Neural crest cell (in vitro differentiated cells): ENCODE measurements at regions not wholly inside any gene's neighbourhood (a gene's known extent, or its start where the extent isn't known, plus 50 kb on each side); places are given as distances from the start of the nearest gene placed in this dataset.

Experiments
- DNase-seq: peaks from one replicate; pipeline ENCODE4 v3.0.0; 2021; ENCODE audit warnings: low read depth, mixed read lengths, low spot score
- H3K27ac Mint-ChIP-seq: one replicate; pipeline ENCODE4 v1.8.0; 2021; ENCODE audit warnings: mild to moderate bottlenecking, mixed read lengths; ENCODE audit not compliant: unreplicated experiment
- H3K27me3 Mint-ChIP-seq: 2 replicates; pipeline ENCODE4 v1.8.0; 2021; ENCODE audit warnings: low read depth, mild to moderate bottlenecking, mixed read lengths
- H3K36me3 Mint-ChIP-seq: 2 replicates; pipeline ENCODE4 v1.8.0; 2021; ENCODE audit warnings: low read depth, mild to moderate bottlenecking, mixed read lengths
- H3K4me1 Mint-ChIP-seq: 2 replicates; pipeline ENCODE4 v1.8.0; 2021; ENCODE audit warnings: mixed read lengths
- H3K4me3 Mint-ChIP-seq: one replicate; pipeline ENCODE4 v1.8.0; 2021; ENCODE audit warnings: mild to moderate bottlenecking, mixed read lengths
- H3K9me3 Mint-ChIP-seq: 2 replicates; pipeline ENCODE4 v1.8.0; 2021; ENCODE audit warnings: mixed read lengths
- CTCF ChIP-seq: fragments of 200-600 bp; sonication (generic); conservative IDR thresholded peaks from 2 replicates; pipeline ENCODE4 v1.5.0; 2021; ENCODE audit warnings: antibody characterized with exemption, mild to moderate bottlenecking

- Mint-ChIP-seq H3K36me3 (no peaks in the 10 kb centered on the region), H3K9me3 (no peaks in the 10 kb centered on the region), H3K27me3 (peaks cover 12% of the 10 kb centered on the region), H3K27ac (no peak overlapping the region), H3K4me3 (no peak overlapping the region), H3K4me1 (peaks cover 13% of the 10 kb centered on the region)
- TF ChIP-seq CTCF = no peak
- DNase-seq = no peak
Measured at GRCh38 chr10:6780008-6780677, 200.1 kb upstream of the PRKCQ start.

GRCh38 chr10:6778992-6779701 lies 199.1 kb upstream of the PRKCQ start:
- DNase-seq = no peak
- Mint-ChIP-seq H3K9me3 (no peaks in the 10 kb centered on the region), H3K27me3 (peaks cover 15% of the 10 kb centered on the region), H3K4me3 (no peak overlapping the region), H3K36me3 (no peaks in the 10 kb centered on the region), H3K27ac (no peak overlapping the region), H3K4me1 (peaks cover 13% of the 10 kb centered on the region)
- TF ChIP-seq CTCF = no peak

- no peaks in the 10 kb centered on the region for H3K36me3 Mint-ChIP-seq
- no peak overlapping the region for H3K4me3 Mint-ChIP-seq
- H3K27me3 Mint-ChIP-seq = peaks cover 15% of the 10 kb centered on the region
- no peak for TF ChIP-seq CTCF
- no peaks in the 10 kb centered on the region for H3K9me3 Mint-ChIP-seq
- DNase-seq = no peak
- H3K4me1 Mint-ChIP-seq = peaks cover 1% of the 10 kb centered on the region
- H3K27ac Mint-ChIP-seq = no peak overlapping the region
Measured at GRCh38 chr10:6776170-6776569, 196.1 kb upstream of the PRKCQ start.

- Mint-ChIP-seq H3K9me3 (no peaks in the 10 kb centered on the region), H3K27ac (no peak overlapping the region), H3K27me3 (peaks cover 15% of the 10 kb centered on the region), H3K4me3 (no peak overlapping the region), H3K36me3 (no peaks in the 10 kb centered on the region), H3K4me1 (no peaks in the 10 kb centered on the region)
- TF ChIP-seq CTCF = no peak
- no peak for DNase-seq
Measured at GRCh38 chr10:6774406-6774805, 194.3 kb upstream of the PRKCQ start.

GRCh38 chr10:6771331-6771730 lies 191.3 kb upstream of the PRKCQ start:
- no peaks in the 10 kb centered on the region for H3K4me1 Mint-ChIP-seq
- H3K9me3 Mint-ChIP-seq = no peaks in the 10 kb centered on the region
- no peak for DNase-seq
- H3K27ac Mint-ChIP-seq = no peak overlapping the region
- no peak for TF ChIP-seq CTCF
- H3K27me3 Mint-ChIP-seq = peaks cover 7% of the 10 kb centered on the region
- H3K36me3 Mint-ChIP-seq = no peaks in the 10 kb centered on the region
- H3K4me3 Mint-ChIP-seq = no peak overlapping the region
